SK-N-SH (cell line): ENCODE measurements at regions not wholly inside any gene's neighbourhood (a gene's known extent, or its start where the extent isn't known, plus 50 kb on each side); places are given as distances from the start of the nearest gene placed in this dataset.

Experiments used
- CTCF ChIA-PET: fragments of 300-600, 350-600 bp; formaldehyde crosslinking; extraction: SDS; loops from one replicate; lab custom pipeline; 2021; lab: Yijun Ruan, JAX
- POLR2A ChIA-PET: fragments of 350-600 bp; sonication (Branson Sonifier 250); formaldehyde crosslinking; extraction: SDS; loops from one replicate; lab custom pipeline; 2020; ENCODE audit warnings: antibody characterized with exemption, inconsistent platforms; lab: Yijun Ruan, JAX
- DNase-seq: peaks from one replicate; pipeline ENCODE4 v3.0.0; 2012
- H2AFZ ChIP-seq: fragments of 200-600 bp; sonication (generic); 2 replicates; pipeline ENCODE4 v1.8.1; 2016; ENCODE audit warnings: antibody characterized with exemption, mild to moderate bottlenecking, low read depth
- H3F3A ChIP-seq: fragments of 200-600 bp; sonication (generic); replicated peaks from 2 replicates; pipeline ENCODE3; 2016; ENCODE audit warnings: antibody characterized with exemption, mild to moderate bottlenecking; ENCODE audit not compliant: insufficient read depth
- H3K27ac ChIP-seq, 2 experiments: fragments of 200-500 bp in 1 of 2; fragments of 200-600 bp in 1 of 2; sonication (Bioruptor generic) in 1 of 2; sonication (generic), shearing (Covaris generic) in 1 of 2; 2 replicates each; pipeline versions ENCODE4 v1.5.1 to v1.6.1; 2014 to 2016; ENCODE audit warnings: low read depth in 2 of 2, inconsistent platforms in 1 of 2, low read length in 1 of 2, mild to moderate bottlenecking in 1 of 2, mixed read lengths in 1 of 2
- H3K27me3 ChIP-seq: fragments of 200-600 bp; sonication (generic), shearing (Covaris generic); 2 replicates; pipeline ENCODE4 v1.6.1; 2016; ENCODE audit warnings: mixed run types; ENCODE audit not compliant: insufficient read depth
- H3K36me3 ChIP-seq, 2 experiments: fragments of 200-500 bp in 1 of 2; fragments of 200-600 bp in 1 of 2; sonication (Bioruptor generic) in 1 of 2; sonication (generic) in 1 of 2; replicated peaks in 1 of 2; 2 replicates each; pipeline versions ENCODE3 to v1.5.1; 2014 to 2016; ENCODE audit warnings: low read length in 1 of 2, mild to moderate bottlenecking in 1 of 2; ENCODE audit not compliant: insufficient read depth in 2 of 2, control insufficient read depth in 1 of 2
- H3K4me1 ChIP-seq, 2 experiments: fragments of 200-500 bp in 1 of 2; fragments of 200-600 bp in 1 of 2; sonication (Bioruptor generic) in 1 of 2; sonication (generic), shearing (Covaris generic) in 1 of 2; 2 replicates each; pipeline versions ENCODE4 v1.5.1 to v1.6.1; 2014 to 2016; ENCODE audit warnings: low read depth in 1 of 2, low read length in 1 of 2, mixed run types in 1 of 2; ENCODE audit not compliant: insufficient read depth in 2 of 2, control insufficient read depth in 1 of 2
- H3K4me2 ChIP-seq: fragments of 200-600 bp; sonication (generic), shearing (Covaris generic); 2 replicates; pipeline ENCODE4 v1.6.1; 2017; ENCODE audit warnings: mixed run types
- H3K4me3 ChIP-seq, 2 experiments: fragments of 200-500 bp in 1 of 2; fragments of 200-600 bp in 1 of 2; sonication (Bioruptor generic) in 1 of 2; sonication (generic), shearing (Covaris generic) in 1 of 2; 2 replicates each; pipeline versions ENCODE4 v1.5.1 to v1.8.1; 2014 to 2016; ENCODE audit warnings: low read depth in 2 of 2, inconsistent platforms in 1 of 2, low read length in 1 of 2, mild to moderate bottlenecking in 1 of 2, mixed read lengths in 1 of 2, moderate library complexity in 1 of 2
- H3K79me2 ChIP-seq: fragments of 200-600 bp; sonication (generic); 2 replicates; pipeline ENCODE4 v1.8.1; 2017; ENCODE audit warnings: mild to moderate bottlenecking; ENCODE audit not compliant: insufficient read depth
- H3K9ac ChIP-seq: fragments of 200-600 bp; sonication (generic); 2 replicates; pipeline ENCODE4 v1.6.1; 2017; ENCODE audit warnings: mixed run types
- H3K9me2 ChIP-seq: fragments of 200-600 bp; sonication (generic); 2 replicates; pipeline ENCODE4 v1.6.1; 2017; ENCODE audit warnings: mixed run types
- H3K9me3 ChIP-seq: fragments of 200-600 bp; sonication (generic); 2 replicates; pipeline ENCODE4 v1.6.1; 2017; ENCODE audit warnings: mixed run types, mild to moderate bottlenecking, moderate library complexity
- H4K20me1 ChIP-seq: fragments of 200-600 bp; sonication (generic); 2 replicates; pipeline ENCODE4 v1.6.1; 2017; ENCODE audit warnings: mild to moderate bottlenecking, mixed run types; ENCODE audit not compliant: insufficient read depth
- CHD2 ChIP-seq: fragments of 150-350 bp; IDR thresholded peaks from 2 replicates; pipeline ENCODE4 v1.6.1; 2018; ENCODE audit warnings: low read length; ENCODE audit not compliant: partially characterized antibody
- EZH2phosphoT487 ChIP-seq: fragments of 200-600 bp; sonication (generic); IDR thresholded peaks from 2 replicates; pipeline ENCODE4 v1.6.1; 2017; ENCODE audit warnings: low read depth, mixed run types, mild to moderate bottlenecking, antibody characterized with exemption, moderate library complexity, borderline replicate concordance
- FOSL2 ChIP-seq: IDR thresholded peaks from 2 replicates; pipeline ENCODE4 v1.4.0; 2012; ENCODE audit warnings: low read depth, mild to moderate bottlenecking, moderate library complexity, borderline replicate concordance
- FOXM1 ChIP-seq: IDR thresholded peaks from 2 replicates; pipeline ENCODE4 v1.4.0; 2012; ENCODE audit warnings: low read depth, mild to moderate bottlenecking
- GABPA ChIP-seq: IDR thresholded peaks from 2 replicates; pipeline ENCODE4 v1.4.0; 2012; ENCODE audit warnings: low read depth, mild to moderate bottlenecking
- MXI1 ChIP-seq: IDR thresholded peaks from 2 replicates; pipeline ENCODE4 v1.6.1; 2012; ENCODE audit warnings: mild to moderate bottlenecking, low read depth, low read length, improper control_type of control experiment
- NRF1 ChIP-seq: IDR thresholded peaks from 2 replicates; pipeline ENCODE4 v1.6.1; 2012; ENCODE audit warnings: low read depth, mild to moderate bottlenecking, low read length
- POLR2AphosphoS5 ChIP-seq: IDR thresholded peaks from 2 replicates; pipeline ENCODE4 v1.6.1; 2012; ENCODE audit warnings: low read depth, low read length
- RAD21 ChIP-seq: IDR thresholded peaks from 2 replicates; pipeline ENCODE4 v1.6.1; 2012; ENCODE audit warnings: mild to moderate bottlenecking, low read length
- RCOR1 ChIP-seq: fragments of 150-350 bp; IDR thresholded peaks from 2 replicates; pipeline ENCODE4 v1.6.1; 2017; ENCODE audit warnings: antibody characterized with exemption, low read length
- RXRA ChIP-seq: IDR thresholded peaks from 2 replicates; pipeline ENCODE4 v1.4.0; 2012; ENCODE audit warnings: low read depth, mild to moderate bottlenecking, borderline replicate concordance
- TCF12 ChIP-seq: IDR thresholded peaks from 2 replicates; pipeline ENCODE4 v1.4.0; 2012
- TEAD4 ChIP-seq: IDR thresholded peaks from 2 replicates; pipeline ENCODE4 v1.4.0; 2012; ENCODE audit warnings: mild to moderate bottlenecking, borderline replicate concordance; ENCODE audit not compliant: insufficient read depth
- WGBS: methylation state at CpG from one replicate; pipeline ENCODE4 v1.1.6; 2017; ENCODE audit warnings: low lambda C conversion rate; 5-methylcytosine and 5-hydroxymethylcytosine counted together
- TF ChIP-seq, protein P1 (sequence below): IDR thresholded peaks from 2 replicates; pipeline ENCODE4 v1.6.1; 2012; ENCODE audit warnings: mild to moderate bottlenecking, low read depth, low read length, moderate library complexity
- TF ChIP-seq, protein P2 (sequence below): IDR thresholded peaks from 2 replicates; pipeline ENCODE4 v1.4.0; 2012; ENCODE audit warnings: low read depth, borderline replicate concordance
- TF ChIP-seq, protein P3 (sequence below): IDR thresholded peaks from 2 replicates; pipeline ENCODE4; 2012

DNA sequence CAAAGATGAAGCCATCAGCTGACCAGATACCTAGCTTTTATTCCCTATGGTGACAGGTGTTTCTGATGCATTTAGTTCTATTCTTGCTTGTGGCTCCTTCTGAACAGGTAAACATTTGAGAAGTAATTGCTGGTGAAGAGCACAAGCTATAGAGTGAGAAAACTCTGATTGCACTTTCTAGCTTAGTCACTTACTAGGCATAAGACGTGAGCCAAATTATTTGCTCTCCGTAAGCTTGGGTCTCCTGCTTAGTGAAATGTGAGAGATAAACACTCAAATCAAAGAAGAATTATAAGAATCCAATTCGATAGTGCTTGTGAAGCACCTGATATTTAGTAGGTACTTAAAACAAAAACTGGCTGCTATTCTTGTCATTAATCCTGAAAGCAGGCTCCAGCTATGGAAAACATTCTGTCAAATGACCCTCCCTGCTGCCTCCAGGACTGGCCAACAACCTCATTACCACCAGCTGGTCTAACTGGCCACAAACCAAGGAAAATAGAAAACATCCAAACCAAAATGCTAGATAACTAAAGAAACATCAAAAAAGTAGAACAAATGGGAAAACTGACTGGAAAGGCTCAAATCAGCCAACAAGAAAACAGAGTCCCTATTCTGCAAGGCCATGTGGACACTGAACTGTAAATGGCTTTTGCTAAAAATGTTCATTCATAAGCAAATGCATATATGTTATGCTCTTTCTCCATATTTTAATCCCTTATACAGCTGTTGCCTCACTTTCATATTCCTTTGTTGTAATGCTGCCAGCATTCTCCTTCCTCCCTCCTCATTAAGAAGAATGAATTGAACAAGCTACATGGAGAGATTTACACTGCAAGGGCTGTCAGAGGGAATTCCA lies 616.1 kb downstream of the DTWD2 start:
- POLR2A ChIA-PET, result no interaction called here
- Histone ChIP-seq H3K9me2 (no peaks in the 10 kb centered on the region), H3K36me3 (no peaks in the 10 kb centered on the region), H2AFZ (no peak overlapping the region), H3K4me1 (no peaks in the 10 kb centered on the region), H4K20me1 (no peaks in the 10 kb centered on the region), H3K27me3 (no peaks in the 10 kb centered on the region), H3K9ac (no peak overlapping the region), H3K9me3 (no peaks in the 10 kb centered on the region), H3K4me2 (no peak overlapping the region), H3K27ac (no peak overlapping the region), H3K4me3 (no peak overlapping the region), H3K79me2 (no peaks in the 10 kb centered on the region), H3F3A (no peaks in the 10 kb centered on the region)
- 23% methylated on average over 3 of the region's 3 CpGs for WGBS
- CTCF ChIA-PET, result no interaction called here
- no peak for DNase-seq
- TF ChIP-seq TEAD4 (no peak), TCF12 (no peak), NRF1 (no peak), FOSL2 (no peak), POLR2AphosphoS5 (no peak)

DNA sequence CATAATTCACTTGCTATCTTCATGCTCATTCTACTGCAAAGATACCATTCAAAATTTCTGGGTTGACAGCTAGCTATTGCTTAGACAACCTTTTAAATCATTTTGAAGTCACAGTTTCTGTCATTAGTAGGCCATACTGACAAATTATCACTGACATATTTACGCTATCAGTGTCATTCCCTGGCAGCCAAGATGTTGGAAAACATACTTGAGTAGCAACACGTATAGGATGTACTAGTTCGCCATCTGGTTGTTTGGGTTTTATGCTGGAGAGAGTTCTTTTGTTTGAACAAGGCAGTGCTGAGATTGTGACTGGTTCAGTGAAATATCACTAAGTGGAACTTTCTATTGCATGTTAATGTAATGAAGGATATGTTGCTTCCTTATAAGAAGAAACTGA lies 621.9 kb downstream of the DTWD2 start:
- Histone ChIP-seq H2AFZ (no peak overlapping the region), H3K4me3 (no peak overlapping the region), H4K20me1 (no peaks in the 10 kb centered on the region), H3K4me1 (no peaks in the 10 kb centered on the region), H3K36me3 (no peaks in the 10 kb centered on the region), H3K9me2 (no peaks in the 10 kb centered on the region), H3K27ac (no peak overlapping the region), H3K9me3 (no peaks in the 10 kb centered on the region), H3K27me3 (no peaks in the 10 kb centered on the region), H3F3A (no peaks in the 10 kb centered on the region), H3K79me2 (no peaks in the 10 kb centered on the region), H3K4me2 (no peak overlapping the region), H3K9ac (no peak overlapping the region)
- DNase-seq, result no peak
- WGBS, result 24% methylated on average over 3 of the region's 3 CpGs
- ChIA-PET POLR2A (no interaction called here), CTCF (no interaction called here)
- TF ChIP-seq GABPA (no peak), TCF12 (no peak), EZH2phosphoT487 (no peak)

DNA sequence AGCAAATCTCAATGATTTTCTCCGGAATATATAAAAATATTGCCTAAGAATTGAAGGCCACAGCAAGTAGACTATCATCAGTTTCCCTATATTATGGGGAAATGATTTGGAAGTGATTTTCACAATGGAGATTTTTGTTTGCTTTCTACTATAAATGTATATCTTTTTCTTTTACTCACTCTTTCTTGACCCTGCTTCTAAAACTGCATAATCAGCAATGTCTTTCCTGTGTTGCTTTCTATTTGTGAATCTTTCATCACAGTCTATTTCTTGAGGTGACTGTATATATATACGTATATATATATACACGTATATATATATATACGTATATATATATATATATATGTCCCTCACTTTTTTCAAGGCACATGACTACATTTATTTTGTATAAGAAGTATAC lies 622.6 kb downstream of the DTWD2 start:
- Histone ChIP-seq H3K79me2 (no peaks in the 10 kb centered on the region), H3K9me2 (no peaks in the 10 kb centered on the region), H3K4me2 (no peak overlapping the region), H3K27ac (no peak overlapping the region), H3F3A (no peaks in the 10 kb centered on the region), H4K20me1 (no peaks in the 10 kb centered on the region), H3K4me1 (no peaks in the 10 kb centered on the region), H3K36me3 (no peaks in the 10 kb centered on the region), H3K9me3 (no peaks in the 10 kb centered on the region), H3K4me3 (no peak overlapping the region), H2AFZ (no peak overlapping the region), H3K27me3 (no peaks in the 10 kb centered on the region), H3K9ac (no peak overlapping the region)
- ChIA-PET POLR2A (no interaction called here), CTCF (no interaction called here)
- DNase-seq, result no peak
- TF ChIP-seq, protein P1, sequence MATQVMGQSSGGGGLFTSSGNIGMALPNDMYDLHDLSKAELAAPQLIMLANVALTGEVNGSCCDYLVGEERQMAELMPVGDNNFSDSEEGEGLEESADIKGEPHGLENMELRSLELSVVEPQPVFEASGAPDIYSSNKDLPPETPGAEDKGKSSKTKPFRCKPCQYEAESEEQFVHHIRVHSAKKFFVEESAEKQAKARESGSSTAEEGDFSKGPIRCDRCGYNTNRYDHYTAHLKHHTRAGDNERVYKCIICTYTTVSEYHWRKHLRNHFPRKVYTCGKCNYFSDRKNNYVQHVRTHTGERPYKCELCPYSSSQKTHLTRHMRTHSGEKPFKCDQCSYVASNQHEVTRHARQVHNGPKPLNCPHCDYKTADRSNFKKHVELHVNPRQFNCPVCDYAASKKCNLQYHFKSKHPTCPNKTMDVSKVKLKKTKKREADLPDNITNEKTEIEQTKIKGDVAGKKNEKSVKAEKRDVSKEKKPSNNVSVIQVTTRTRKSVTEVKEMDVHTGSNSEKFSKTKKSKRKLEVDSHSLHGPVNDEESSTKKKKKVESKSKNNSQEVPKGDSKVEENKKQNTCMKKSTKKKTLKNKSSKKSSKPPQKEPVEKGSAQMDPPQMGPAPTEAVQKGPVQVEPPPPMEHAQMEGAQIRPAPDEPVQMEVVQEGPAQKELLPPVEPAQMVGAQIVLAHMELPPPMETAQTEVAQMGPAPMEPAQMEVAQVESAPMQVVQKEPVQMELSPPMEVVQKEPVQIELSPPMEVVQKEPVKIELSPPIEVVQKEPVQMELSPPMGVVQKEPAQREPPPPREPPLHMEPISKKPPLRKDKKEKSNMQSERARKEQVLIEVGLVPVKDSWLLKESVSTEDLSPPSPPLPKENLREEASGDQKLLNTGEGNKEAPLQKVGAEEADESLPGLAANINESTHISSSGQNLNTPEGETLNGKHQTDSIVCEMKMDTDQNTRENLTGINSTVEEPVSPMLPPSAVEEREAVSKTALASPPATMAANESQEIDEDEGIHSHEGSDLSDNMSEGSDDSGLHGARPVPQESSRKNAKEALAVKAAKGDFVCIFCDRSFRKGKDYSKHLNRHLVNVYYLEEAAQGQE, result no peak
- TF ChIP-seq CHD2 (no peak), RAD21 (no peak), RCOR1 (no peak), RXRA (no peak), FOXM1 (no peak), MXI1 (no peak)
- TF ChIP-seq, protein P2, sequence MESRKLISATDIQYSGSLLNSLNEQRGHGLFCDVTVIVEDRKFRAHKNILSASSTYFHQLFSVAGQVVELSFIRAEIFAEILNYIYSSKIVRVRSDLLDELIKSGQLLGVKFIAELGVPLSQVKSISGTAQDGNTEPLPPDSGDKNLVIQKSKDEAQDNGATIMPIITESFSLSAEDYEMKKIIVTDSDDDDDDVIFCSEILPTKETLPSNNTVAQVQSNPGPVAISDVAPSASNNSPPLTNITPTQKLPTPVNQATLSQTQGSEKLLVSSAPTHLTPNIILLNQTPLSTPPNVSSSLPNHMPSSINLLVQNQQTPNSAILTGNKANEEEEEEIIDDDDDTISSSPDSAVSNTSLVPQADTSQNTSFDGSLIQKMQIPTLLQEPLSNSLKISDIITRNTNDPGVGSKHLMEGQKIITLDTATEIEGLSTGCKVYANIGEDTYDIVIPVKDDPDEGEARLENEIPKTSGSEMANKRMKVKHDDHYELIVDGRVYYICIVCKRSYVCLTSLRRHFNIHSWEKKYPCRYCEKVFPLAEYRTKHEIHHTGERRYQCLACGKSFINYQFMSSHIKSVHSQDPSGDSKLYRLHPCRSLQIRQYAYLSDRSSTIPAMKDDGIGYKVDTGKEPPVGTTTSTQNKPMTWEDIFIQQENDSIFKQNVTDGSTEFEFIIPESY, result no peak
- TF ChIP-seq, protein P3, sequence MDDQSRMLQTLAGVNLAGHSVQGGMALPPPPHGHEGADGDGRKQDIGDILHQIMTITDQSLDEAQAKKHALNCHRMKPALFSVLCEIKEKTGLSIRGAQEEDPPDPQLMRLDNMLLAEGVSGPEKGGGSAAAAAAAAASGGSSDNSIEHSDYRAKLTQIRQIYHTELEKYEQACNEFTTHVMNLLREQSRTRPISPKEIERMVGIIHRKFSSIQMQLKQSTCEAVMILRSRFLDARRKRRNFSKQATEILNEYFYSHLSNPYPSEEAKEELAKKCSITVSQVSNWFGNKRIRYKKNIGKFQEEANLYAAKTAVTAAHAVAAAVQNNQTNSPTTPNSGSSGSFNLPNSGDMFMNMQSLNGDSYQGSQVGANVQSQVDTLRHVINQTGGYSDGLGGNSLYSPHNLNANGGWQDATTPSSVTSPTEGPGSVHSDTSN, result no peak
- 31% methylated on average over 4 of the region's 4 CpGs for WGBS
